ENCODE measurements at regions not wholly inside any gene's neighbourhood (a gene's known extent, or its start where the extent isn't known, plus 50 kb on each side); places are given as distances from the start of the nearest gene placed in this dataset.

GRCh38 chr4:123116412-123116811 is 194.0 kb upstream of the NUDT6 start:
- TF ChIP-seq CTCF (IDR thresholded peaks at IDR 0.05; ENCODE audit: borderline replicate concordance, extremely low read depth, low read length, poor library complexity, severe bottlenecking) = no peak
- no peak for TF ChIP-seq EZH2 (IDR thresholded peaks at IDR 0.05; ENCODE audit: borderline replicate concordance, low read depth, low read length, severe bottlenecking)
